Glomerular endothelial cell (primary cell): ENCODE measurements at regions not wholly inside any gene's neighbourhood (a gene's known extent, or its start where the extent isn't known, plus 50 kb on each side); places are given as distances from the start of the nearest gene placed in this dataset.

Experiments used
- DNase-seq: peaks from one replicate; pipeline ENCODE4 v3.0.0-alpha.2; 2011; ENCODE audit warnings: low read depth, low spot score; ENCODE audit errors: extremely low read depth

DNA sequence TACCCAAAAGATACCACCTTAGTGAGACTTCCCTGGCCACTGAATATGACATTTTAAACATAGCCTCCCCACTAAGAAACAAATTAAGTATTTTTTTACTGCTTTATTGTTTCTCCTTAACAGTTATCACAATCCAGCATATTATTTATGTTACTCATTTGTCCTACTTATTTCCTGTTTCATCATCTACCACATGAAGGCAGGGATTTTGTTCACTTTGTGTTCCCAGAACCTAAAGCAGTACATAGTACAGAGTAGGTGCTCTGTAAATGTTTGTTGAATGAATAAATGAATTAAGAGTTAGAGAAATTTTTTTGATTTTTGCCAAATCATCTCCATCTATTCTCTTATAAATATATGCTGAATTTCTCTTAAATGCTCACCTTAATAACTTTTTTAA lies 318.4 kb upstream of the GIMD1 start:
- no peak for DNase-seq

DNA sequence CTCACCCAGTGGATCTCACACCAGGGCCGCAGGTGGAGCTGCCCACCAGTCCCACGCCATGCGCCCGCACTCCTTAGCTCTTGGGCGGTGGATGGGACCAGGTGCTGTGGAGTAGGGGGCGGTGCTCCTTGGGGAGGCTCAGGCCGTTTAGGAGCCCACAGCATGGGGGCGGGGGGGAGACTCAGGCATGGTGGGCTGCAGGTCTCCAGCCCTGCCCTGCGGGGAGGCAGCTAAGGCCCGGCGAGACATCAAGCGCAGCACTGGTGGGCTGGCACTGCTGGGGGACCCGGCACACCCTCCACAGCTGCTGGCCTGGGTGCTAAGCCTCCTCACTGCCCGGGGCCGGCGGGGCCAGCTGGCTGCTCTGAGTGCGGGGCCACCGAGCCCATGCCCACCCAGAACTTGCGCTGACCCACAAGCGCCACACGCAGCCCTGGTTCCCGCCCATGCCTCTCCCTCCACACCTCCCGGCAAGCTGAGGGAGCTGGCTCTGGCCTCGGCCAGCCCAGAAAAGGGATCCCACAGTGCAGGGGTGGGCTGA lies 312.9 kb upstream of the GIMD1 start:
- DNase-seq = no peak

DNA sequence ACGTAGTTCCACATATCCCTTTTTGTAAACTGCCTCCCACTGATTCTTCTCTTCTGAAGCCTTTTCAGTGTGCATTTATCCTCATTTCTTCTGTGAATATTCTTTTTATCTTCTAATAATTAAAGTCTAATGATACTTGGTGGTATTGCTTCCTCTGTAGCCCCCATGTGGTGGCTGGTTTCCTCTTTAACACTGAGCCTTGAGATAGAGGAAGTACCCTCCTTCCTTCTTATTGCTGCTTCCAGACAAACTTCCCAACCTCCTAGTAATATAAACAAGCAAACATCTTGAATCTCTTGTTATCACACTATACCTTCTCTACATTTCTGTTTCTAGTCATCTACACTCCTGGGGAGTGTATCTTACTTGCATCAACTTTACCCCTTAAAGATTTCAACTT lies 310.5 kb upstream of the GIMD1 start:
- no peak for DNase-seq

DNA sequence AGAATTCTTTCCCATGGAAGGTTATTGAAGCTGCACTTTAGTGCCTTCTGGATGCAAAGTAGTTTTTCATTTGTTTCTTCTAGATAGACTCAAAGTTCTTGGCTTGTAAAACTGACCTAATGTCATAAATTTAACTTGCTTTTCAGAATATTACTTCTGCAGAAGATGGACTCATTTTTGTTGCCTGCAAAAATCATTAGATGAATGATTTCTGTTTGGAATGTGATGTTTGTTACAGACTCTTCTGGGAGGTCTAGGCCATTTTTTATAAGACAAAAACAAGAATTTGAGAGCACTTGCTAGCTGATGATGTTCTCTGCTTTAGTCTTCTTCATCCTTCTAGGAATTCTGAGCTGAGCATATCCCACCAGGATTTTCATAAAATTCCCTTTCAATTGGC lies 308.6 kb upstream of the GIMD1 start:
- no peak for DNase-seq

DNA sequence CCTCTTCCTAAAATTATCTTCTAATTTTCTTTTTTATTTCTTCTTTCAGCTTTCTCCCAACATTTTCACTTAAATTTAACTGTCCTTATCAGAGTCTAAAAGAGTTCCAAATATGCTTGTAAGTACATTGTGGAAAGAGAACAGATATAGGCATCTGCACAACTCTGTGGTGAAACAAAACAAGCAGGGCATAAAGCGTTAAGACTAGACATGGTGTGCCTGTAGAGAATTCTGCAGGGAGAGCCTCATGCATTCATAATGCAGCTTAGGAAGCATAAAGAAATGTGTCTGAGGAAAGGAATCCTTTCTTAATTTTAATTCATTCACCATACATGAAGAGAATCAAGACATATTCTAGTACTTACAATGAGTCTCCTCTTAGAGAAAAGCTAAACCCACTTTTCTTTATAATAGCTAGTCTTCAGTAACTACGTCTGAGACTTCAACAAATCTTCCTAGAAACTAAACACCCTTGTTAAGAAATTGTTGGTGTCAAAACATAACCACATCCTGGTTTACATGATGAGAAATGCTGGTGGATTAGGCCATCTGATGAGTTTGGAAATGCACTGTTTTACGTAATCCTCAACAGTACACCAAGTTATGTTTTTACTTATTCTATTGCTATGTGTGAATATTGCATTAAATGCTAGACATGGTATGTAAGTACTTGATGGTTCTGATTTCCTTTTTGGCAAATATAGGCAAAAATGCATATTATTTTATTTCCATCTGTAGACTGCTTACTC lies 307.8 kb upstream of the GIMD1 start:
- no peak for DNase-seq

DNA sequence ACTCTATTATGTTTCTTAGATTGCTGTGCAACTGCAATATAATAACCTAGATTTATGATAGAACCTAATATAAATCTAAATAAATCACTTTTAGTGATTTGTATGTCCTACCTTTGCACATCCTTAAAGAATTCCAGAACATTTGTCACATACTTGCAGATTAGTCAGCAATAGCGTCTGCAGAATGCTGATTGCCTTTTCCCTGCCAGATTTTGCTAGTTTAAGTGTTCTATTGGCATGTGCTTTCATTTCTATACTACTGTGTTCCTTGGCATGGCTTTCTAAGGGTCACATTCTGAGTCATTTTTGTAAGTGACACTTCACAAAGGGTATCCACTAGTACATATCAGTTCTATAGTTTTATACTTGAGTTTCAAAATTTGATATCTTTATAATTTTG lies 303.1 kb upstream of the GIMD1 start:
- DNase-seq = no peak

DNA sequence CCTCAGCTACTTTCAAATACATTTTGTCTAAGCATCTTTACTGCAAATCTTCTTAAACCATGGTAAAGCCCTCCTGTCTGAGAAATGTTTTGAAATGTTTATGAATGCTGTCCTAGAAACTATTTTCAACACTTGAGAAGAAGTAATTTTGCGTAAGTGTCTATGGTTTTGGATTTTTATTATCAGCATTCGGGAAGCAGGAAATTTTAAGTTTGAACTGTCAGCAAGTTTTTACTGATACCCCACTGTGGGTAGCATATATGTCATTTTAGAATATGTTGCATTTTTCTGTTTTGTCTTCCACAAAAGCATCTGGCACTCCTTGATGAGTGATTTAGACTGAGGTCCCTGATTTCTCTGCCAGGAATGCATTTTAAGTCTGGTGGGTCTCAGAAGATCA lies 302.4 kb upstream of the GIMD1 start:
- no peak for DNase-seq

DNA sequence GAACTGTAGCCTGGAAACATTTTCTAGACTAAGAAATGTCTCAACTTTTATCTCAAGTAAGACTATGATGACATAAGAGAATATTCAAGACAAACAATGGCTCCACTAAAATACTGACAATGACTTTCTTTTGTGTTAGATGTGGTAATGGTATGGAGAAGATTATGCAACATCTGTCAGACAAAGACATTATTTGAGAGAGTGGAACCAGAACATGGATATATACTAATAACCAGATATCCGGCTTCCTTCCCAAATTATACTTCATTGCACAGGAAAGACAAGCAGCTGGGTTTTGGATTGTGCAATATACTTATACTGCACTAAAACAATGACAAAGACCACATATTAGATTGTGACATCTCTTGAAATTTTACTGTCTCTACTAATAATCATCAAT lies 290.8 kb upstream of the GIMD1 start:
- no peak for DNase-seq

DNA sequence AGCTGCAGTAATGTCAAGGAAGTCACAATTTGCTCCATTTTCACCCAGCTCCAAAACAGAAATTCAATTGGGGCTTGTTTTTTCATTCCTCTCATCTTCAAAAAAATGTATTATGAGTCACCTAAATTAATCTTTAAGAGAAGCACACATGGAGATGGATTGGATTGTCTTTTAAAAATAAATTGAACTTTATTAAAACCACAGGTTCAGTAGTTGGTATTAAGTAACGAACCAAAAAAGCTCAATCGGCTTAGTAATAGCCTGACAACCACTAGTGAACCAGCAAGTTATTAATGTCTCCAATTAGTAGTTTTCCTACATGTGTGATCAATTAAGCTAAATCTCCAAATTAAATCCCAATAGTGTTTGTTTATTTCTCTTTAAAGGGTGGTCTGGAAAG lies 283.5 kb upstream of the GIMD1 start:
- no peak for DNase-seq

DNA sequence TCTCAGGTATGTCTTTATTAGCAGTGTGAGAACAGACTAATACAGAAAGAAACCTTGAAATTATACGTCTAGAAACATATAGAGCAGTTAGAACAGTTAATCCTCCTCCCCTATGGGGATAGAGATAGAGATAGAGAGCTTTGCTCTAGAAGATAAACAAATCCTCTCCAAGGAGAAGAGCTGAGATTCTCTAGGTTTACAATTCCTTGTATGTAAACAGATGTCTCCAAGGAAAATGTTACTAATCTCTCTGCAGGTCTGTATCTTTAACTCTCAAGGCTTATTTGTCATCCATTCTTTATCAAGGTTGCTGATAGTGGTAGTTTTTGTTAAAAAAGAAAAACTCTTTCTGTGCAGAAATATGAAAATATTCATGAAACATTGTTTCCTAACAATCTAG lies 282.1 kb upstream of the GIMD1 start:
- no peak for DNase-seq

DNA sequence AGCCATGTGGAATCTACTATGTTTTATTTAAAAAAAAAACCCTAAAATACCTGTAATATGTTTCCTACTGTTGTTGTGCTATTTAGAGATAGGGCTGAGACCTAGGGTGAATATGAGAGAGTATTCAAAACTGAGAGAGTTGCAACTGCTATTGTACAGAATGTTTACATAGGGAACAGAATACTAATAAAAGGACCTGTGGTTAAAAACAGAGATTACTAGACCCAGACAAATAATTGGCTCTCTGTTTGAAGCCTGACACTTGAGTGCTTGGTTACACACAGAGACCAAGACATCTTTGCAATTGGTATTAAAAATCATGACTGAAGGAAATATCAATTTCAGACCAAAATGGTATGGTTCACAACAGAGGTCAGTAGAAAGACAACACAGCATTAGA lies 278.9 kb upstream of the GIMD1 start:
- DNase-seq = no peak

DNA sequence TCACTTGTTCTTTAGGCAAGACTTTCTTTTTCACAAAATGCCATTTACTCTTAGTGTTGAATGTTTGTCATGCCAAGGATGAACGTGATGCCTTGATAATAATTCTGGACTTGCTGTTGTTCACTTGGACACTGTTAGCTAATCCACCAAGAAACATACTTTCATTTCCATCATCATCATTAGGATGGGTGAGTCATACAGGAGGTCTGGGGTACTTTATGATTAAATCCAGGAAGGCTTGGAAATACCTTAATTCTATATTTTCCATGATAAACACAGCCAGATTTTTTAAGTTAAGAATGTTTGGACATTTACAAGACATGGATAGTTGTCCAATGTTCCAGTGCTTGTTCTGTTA lies 260.7 kb upstream of the GIMD1 start:
- no peak for DNase-seq

DNA sequence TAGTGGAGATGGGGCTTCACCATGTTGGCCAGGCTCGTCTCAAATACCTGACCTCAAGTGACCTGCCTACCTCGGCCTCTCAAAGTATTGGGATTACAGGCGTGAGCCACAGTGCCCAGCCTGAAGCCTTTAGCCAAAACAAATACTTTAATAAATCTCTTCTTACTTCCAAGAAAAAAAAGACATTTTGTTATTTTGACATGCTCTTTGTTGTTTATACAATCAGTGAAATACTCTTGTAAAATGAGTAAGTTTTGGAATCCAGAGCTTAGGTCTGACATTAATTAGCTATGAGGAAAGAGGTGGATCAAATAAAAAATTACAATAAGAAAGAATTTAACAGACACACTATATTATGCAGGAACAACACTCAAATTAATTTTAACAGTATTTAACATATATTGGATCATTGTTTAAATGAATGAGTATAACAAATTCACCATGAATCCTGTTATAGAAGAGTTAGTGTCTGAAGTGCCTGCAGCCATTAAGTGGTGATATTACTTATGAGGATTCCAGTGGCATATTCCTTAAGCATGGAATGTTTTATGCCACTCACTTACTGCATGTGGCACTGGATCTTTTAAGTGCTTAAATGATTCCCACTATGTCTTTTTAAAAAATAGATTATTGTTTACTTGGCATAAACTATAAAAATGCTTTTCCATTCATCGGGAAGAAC lies 260.1 kb upstream of the GIMD1 start:
- DNase-seq = no peak

DNA sequence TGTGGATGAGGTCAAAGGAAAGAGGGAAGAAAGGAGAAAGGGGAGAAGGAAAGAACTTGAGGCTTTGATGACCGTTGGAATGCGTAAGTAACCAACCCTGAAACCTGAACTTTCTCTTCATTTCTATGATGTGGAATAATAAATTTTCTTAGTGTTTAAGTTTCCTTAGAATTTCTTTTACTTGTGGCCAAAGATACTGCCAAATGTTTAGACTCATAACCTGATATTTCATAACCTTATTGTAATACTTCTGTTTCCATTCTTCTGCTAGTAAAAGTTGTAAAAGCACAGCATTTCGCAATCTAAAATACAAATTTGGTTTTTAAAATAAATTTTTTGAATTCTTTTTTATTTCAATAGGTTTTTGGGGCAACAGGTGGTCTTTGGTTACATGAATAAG lies 258.5 kb upstream of the GIMD1 start:
- no peak for DNase-seq

DNA sequence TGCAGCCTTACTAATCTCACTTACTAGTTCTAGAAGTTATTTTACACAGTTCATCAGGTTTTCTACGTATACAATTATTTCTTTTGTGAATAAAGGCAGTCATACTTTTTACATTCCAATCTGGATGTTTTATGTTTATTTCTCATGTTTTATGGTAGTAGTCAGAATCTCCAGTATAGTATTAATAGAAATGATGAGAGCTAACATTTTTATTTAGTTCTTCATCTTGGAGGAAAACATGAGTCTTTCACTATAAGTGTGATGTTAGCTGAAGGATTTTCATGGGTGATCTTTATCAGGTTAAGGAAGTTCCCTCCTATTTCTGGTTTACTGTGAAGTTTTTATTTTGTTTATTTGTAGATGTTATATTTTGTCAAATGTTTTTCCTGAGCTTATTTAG lies 256.1 kb upstream of the GIMD1 start:
- DNase-seq = no peak

DNA sequence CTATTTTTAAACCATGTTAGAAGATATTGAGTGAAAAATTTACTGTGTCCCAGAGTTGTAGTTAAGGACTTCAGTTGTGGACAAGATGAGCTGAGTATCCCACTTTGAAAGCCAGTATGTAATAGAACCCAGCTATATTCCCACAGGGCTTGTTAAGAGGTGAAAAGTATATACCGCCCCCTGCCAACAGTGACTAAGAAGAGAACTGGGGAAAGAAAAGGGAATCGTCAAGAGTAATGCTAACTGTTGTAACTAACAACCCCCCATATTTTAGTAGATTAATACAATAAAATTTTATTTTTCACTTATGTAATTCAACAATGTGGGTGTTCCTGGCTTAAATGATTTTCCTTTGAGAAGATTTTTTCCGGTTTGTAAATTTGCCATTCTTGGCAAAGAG lies 250.4 kb upstream of the GIMD1 start:
- DNase-seq = no peak

DNA sequence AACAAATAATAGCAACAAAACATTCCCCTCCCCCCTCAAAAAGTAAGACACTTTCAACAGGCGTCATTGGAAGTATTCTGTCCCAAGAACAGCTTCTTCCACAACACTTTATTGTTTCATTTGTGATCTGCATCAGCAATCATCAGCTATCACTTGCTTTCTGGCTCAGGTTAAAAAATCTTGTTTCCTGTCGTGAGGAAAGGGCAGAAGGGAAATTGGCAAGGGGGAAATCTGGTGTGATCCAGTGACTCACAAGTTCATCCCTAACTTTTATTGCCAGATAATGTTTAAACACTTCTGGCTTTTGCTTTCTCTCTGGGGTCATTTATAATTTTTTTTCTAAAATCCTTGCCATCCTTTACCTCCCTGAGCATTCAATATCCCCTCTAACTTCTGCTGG lies 247.4 kb upstream of the GIMD1 start:
- DNase-seq = no peak

DNA sequence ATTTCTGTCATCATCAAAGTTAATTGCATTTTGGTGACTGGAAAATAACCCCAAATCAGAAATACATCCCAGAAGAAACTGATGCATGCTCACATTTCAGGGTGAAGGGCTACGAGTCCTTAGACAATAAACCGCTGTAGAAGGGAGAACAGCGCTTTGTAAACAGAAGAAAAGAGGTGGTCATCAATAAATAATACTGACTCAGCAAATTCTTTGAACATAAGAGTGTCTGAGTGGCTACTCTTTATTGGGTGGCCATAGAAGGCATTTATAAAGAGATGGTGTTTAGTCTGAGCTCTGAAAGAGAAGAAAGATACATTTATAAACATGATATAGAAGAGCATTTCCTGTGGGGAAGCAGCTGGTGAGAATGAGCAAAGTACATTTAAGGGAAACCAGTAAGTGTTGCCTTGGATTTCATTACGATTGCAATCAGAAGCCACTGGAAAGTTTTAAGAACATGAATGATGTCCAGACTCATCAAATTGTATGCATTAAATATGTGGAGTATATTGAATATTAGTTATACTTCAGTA lies 246.9 kb upstream of the GIMD1 start:
- no peak for DNase-seq

DNA sequence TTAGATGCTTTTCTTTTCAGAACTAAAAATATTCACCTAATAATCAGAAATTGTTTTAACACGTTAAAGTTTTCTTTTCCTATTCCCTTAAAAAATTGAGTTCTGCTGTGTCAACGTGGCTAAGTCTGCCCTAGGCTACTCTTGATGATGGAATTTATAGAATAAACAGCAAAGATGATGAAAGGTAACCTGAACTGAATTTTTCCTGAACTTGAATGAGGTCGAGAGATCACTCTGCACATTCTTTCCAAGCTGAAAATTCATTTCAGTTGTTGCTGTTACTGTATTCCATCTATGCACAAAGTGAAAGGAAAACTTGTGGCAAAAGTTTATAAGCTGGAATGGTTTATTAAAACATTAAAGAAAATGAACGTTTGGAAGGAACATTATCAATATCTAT lies 245.9 kb upstream of the GIMD1 start:
- DNase-seq = no peak

DNA sequence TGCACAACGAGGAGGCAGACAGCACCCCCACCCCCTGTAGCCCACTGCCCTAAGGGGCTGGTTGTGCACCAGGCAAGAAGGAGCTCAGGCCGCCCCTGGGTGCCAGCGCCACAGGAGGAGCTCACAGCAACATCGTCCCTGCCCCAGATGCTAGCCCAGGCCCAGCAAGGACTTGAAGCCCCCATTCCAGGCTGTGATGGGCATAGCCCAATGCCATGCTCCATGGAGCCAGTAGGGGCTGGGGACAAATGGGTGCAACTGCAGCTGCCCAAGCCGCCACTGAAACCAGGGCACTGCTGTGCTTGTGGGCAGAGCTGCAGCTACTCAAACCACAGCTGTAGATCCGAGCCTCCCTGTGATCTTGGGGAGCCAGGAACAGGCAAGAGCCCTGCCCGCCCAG lies 241.3 kb upstream of the GIMD1 start:
- no peak for DNase-seq

DNA sequence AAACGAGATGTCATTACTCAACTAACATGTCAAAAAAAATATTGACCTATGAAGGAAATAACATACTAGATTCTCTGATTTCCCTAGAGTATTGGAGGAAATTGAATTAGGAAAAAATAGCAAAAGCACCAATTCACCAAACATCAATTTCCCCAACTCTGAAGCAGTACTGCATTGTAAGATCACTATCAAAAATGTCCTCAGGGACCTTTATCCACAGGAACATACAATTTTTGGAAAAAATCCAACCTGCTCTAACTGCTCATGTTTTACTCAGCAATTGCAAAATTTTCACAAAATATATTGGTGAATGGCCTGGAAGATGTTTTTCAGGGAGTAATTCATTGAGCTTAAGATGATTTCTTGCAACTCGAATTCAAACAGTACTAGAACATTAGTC lies 239.0 kb upstream of the GIMD1 start:
- no peak for DNase-seq

DNA sequence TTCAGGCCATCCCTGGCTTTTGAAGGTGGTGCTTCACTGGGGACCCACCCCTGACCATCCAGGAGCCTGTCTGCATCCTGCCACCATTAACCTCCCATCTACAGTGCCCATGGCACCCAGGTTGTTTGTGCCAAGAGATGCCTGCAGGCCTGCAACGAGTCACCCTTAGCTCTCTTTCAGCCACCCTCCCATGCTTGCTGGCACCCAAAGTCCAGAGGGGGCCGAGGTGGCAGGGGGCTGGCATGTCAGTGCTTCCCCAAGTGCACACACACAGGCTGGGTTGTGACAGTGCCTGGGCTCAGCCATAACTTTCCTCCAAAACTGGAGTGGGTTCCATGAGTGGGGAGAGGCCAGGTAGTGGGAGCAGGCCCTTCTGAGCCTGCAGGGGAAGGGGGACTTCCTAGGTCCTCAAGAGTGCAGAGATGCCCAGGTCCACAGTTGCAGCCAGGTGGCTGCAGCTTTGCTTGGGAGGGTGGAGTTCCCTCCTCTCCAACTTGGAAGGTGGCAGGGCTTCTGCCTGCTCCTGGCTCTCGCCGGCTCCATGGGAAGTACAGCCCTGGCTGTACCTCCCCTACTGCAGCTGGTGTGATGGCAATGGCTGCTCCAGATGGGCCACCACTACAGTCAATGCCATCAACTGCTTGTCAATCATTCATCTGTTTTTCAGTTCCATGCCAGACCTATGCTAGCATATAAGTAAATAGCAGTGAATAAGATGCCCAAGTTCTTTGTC lies 235.9 kb upstream of the GIMD1 start:
- DNase-seq = no peak
